Loucy (cell line): ENCODE measurements at regions not wholly inside any gene's neighbourhood (a gene's known extent, or its start where the extent isn't known, plus 50 kb on each side); places are given as distances from the start of the nearest gene placed in this dataset.

ENCODE experiments used
- CTCF ChIP-seq: fragments of 200-600 bp; sonication (generic); conservative IDR thresholded peaks from 2 replicates; pipeline ENCODE4 v1.5.1; 2014; ENCODE audit warnings: mild to moderate bottlenecking, antibody characterized with exemption, low read length
- EZH2phosphoT487 ChIP-seq: fragments of 200-600 bp; IDR thresholded peaks from 2 replicates; pipeline ENCODE4 v1.6.1; 2018; ENCODE audit warnings: antibody characterized with exemption, mild to moderate bottlenecking, moderate library complexity, borderline replicate concordance

GRCh38 chr6:169933251-169933821 lies 181.9 kb downstream of the ERMARD start:
- no peak for TF ChIP-seq CTCF
- TF ChIP-seq EZH2phosphoT487, result no peak
